Left lung (tissue), 4 donors: ENCODE measurements at regions not wholly inside any gene's neighbourhood (a gene's known extent, or its start where the extent isn't known, plus 50 kb on each side); places are given as distances from the start of the nearest gene placed in this dataset.

Experiments used
- ATAC-seq: fragments of 200-7000 bp; cut with Tn5 transposase; one replicate; pipeline ENCODE4 v1.9.1; 2020; ENCODE audit warnings: moderate library complexity
- DNase-seq, 4 donors: peaks; one replicate each; pipeline ENCODE4 v3.0.0-alpha.2; 2013 to 2020
- H3K27ac ChIP-seq, 2 donors: fragments of 200-600 bp; sonication (generic) in 1 of 2; one replicate each; pipeline versions ENCODE4 v1.5.0 to v1.8.0; 2020 to 2021
- H3K27me3 ChIP-seq, 2 donors: fragments of 200-600 bp; sonication (generic) in 1 of 2; one replicate each; pipeline versions ENCODE4 v1.5.0 to v1.8.0; 2020 to 2021
- H3K36me3 ChIP-seq, 2 donors: fragments of 200-600 bp; sonication (generic) in 1 of 2; one replicate each; pipeline versions ENCODE4 v1.5.0 to v1.8.0; 2020 to 2021
- H3K4me1 ChIP-seq, 2 donors: fragments of 200-600 bp; one replicate each; pipeline ENCODE4 v1.8.0; 2021
- H3K4me3 ChIP-seq, 2 donors: fragments of 200-600 bp; sonication (generic) in 1 of 2; one replicate each; pipeline versions ENCODE4 v1.5.0 to v1.8.0; 2020 to 2021; ENCODE audit warnings: mild to moderate bottlenecking in 1 of 2
- H3K9me3 ChIP-seq, 2 donors: fragments of 200-600 bp; sonication (generic) in 1 of 2; one replicate each; pipeline versions ENCODE4 v1.5.0 to v1.8.0; 2020 to 2021
- CTCF ChIP-seq, 2 donors: fragments of 200-600 bp; sonication (generic) in 1 of 2; IDR thresholded peaks; one replicate each; pipeline versions ENCODE4 v1.5.0 to v1.8.0; 2021; ENCODE audit warnings: antibody characterized with exemption in 2 of 2
- intact Hi-C, 2 donors: fragments of 100-400 bp; cut with DNase I; formaldehyde crosslinking; loops; one replicate each; pipeline versions ENCODE4 v1.11.2 to v1.14.2; 2022
- donor health status: DM: no; HTN: yes; CAD: no.
- donor health status: DM: no; HTN: no; CAD: no.

DNA sequence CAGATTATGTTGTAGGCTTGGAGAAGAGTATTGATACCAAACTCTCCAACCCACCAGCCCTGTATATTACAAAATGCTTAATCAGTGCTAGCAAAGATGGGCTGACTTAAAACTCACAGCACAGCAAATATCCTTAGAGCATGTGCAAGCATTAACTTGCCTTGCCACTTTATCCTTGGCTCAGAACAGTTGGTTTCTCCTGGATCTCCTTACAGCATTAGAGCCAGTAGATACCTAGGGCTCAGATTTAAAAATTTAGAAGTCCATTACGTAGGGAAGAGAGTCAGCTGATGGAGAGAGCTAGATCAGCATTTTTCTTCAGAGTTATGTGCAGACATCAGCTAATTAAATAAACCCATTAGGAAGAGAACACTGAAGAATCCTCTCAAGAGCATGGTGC, 198.5 kb upstream of the ZBED5 start:
- no peaks in the 10 kb centered on the region for H3K4me1 ChIP-seq
- H3K27me3 ChIP-seq: no peaks in the 10 kb centered on the region
- no peaks in the 10 kb centered on the region for H3K36me3 ChIP-seq
- peaks cover 0 to 26% of the 10 kb centered on the region in 2 donors for H3K9me3 ChIP-seq
- intact Hi-C loops: no loop called here
- no peak overlapping the region for H3K27ac ChIP-seq
- H3K4me3 ChIP-seq: no peak overlapping the region
- DNase-seq: no peak
- TF ChIP-seq CTCF (IDR thresholded peaks at IDR 0.05): no peak
- ATAC-seq: no peak

GRCh38 chr11:11047851-11048610, 190.2 kb upstream of the ZBED5 start:
- H3K27ac ChIP-seq: no peak overlapping the region
- DNase-seq (no peak), ATAC-seq (no peak)
- intact Hi-C loops: no loop called here
- H3K4me3 ChIP-seq: no peak overlapping the region
- no peaks in the 10 kb centered on the region for H3K36me3 ChIP-seq
- no peaks in the 10 kb centered on the region for H3K27me3 ChIP-seq
- H3K4me1 ChIP-seq: no peaks in the 10 kb centered on the region
- H3K9me3 ChIP-seq: no peaks in the 10 kb centered on the region
- TF ChIP-seq CTCF (IDR thresholded peaks at IDR 0.05): no peak

DNA sequence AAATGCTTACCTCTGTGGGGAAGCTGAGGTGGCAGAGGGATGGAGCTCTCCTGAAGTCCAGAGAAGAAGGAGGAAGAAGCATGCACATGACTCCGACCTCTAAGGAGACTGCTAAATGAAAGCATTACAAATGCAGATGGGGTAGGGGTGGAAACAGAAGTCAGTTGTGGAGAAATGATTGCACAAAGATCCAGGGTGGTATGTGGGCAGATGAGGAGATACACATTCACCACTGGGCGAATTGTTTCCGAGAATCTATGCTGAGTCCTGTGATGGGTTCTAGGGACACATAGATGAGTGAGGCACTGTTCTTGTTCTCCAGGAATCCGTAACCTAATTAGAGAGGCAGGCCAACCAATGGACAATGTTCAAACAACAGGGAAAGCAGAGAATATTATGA, 188.9 kb upstream of the ZBED5 start:
- H3K36me3 ChIP-seq: no peaks in the 10 kb centered on the region
- H3K4me3 ChIP-seq: no peak overlapping the region
- H3K27me3 ChIP-seq: no peaks in the 10 kb centered on the region
- H3K4me1 ChIP-seq: no peaks in the 10 kb centered on the region
- no peak overlapping the region for H3K27ac ChIP-seq
- no peak for TF ChIP-seq CTCF (IDR thresholded peaks at IDR 0.05)
- H3K9me3 ChIP-seq: no peaks in the 10 kb centered on the region
- intact Hi-C loops: no loop called here
- DNase-seq (no peak), ATAC-seq (no peak)

- H3K27ac ChIP-seq: no peak overlapping the region
- H3K36me3 ChIP-seq: no peaks in the 10 kb centered on the region
- no peaks in the 10 kb centered on the region for H3K4me1 ChIP-seq
- no peak for DNase-seq
- no peaks in the 10 kb centered on the region for H3K27me3 ChIP-seq
- intact Hi-C loops: no loop called here
- H3K9me3 ChIP-seq: no peaks in the 10 kb centered on the region
- no peak overlapping the region for H3K4me3 ChIP-seq
- ATAC-seq: no peak
- TF ChIP-seq CTCF (IDR thresholded peaks at IDR 0.05): no peak
Observed at GRCh38 chr11:11045156-11045930, 187.5 kb upstream of the ZBED5 start.

DNA sequence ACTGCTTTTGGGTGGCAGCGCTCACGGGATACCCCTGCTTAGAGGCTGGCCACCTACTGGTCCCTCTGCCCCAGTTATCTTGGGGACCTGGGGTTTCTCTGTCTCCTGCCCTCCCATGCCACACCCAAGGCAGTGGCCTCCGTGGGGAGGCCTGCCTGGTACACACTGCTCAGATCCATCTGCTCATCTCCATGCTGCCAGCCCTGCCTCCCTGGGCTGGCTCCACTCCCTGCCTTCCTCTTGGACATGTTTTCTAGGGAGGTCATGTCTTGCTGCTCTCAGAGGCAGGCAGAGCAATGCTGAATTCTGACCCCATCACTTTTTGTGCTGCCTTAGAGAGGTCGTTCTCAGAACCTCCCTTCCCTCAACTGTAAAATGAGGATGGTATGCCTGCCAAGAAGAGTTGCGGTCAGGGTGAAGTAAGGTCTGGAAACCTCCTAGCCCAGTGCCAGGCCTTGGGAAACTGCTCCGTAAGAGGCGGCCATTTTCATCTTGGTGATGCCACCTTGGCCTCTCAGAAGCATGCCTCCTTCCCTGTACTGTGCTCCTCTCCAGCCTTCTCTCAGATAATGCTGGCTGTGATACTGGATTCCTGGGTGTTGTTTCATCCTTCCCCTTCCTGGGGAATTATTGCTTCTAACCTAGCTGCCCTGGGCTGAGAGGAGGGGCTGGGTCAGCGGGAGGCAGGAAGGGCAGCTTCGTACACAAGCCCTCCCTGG, 186.4 kb upstream of the ZBED5 start:
- intact Hi-C loops: no loop called here
- no peak for DNase-seq
- TF ChIP-seq CTCF (IDR thresholded peaks at IDR 0.05): no peak
- no peaks in the 10 kb centered on the region for H3K36me3 ChIP-seq
- no peaks in the 10 kb centered on the region for H3K27me3 ChIP-seq
- no peak overlapping the region for H3K4me3 ChIP-seq
- no peaks in the 10 kb centered on the region for H3K4me1 ChIP-seq
- ATAC-seq: no peak
- no peak overlapping the region for H3K27ac ChIP-seq
- H3K9me3 ChIP-seq: no peaks in the 10 kb centered on the region
